Hematopoietic multipotent progenitor cell treated with erythropoietin and hydrocortisone succinate and interleukin-3 and kit ligand, for 8 days (in vitro differentiated cells): ENCODE measurements at regions not wholly inside any gene's neighbourhood (a gene's known extent, or its start where the extent isn't known, plus 50 kb on each side); places are given as distances from the start of the nearest gene placed in this dataset.
"Not testable (repeated sequence)": the region's sequence is repeated elsewhere in the genome, so short reads cannot be mapped to it uniquely, and the experiment has no call there.

Source experiments
- DNase-seq: peaks from one replicate; pipeline ENCODE4 v3.0.0-alpha.2; 2015

- DNase-seq: no peak
Measured at GRCh38 chr10:32217216-32217615, 129.7 kb downstream of the EPC1 start.

GRCh38 chr10:32213838-32214237 is 133.1 kb downstream of the EPC1 start:
- not testable (repeated sequence) for DNase-seq

- no peak for DNase-seq
Measured at GRCh38 chr10:32211046-32211363, 136.0 kb downstream of the EPC1 start.

- peak; percentile 55 for DNase-seq
Measured at GRCh38 chr10:32210306-32211045, 136.5 kb downstream of the EPC1 start.

GRCh38 chr10:32208005-32208404 is 139.0 kb downstream of the EPC1 start:
- not testable (repeated sequence) for DNase-seq

GRCh38 chr10:32207544-32207943 is 139.4 kb downstream of the EPC1 start:
- peak; percentile 60 for DNase-seq

GRCh38 chr10:32205670-32206069 is 141.3 kb downstream of the EPC1 start:
- no peak for DNase-seq

GRCh38 chr10:32204606-32205005 is 142.4 kb downstream of the EPC1 start:
- no peak for DNase-seq

- DNase-seq: no peak
Measured at GRCh38 chr10:32199714-32200394, 143.6 kb upstream of the KIF5B start.

- DNase-seq: no peak
Measured at GRCh38 chr10:32197423-32197822, 141.2 kb upstream of the KIF5B start.

GRCh38 chr10:32190890-32191491 is 134.8 kb upstream of the KIF5B start:
- DNase-seq: peak; percentile 57

GRCh38 chr10:32189400-32190084 is 133.3 kb upstream of the KIF5B start:
- peak; percentile 45 for DNase-seq

GRCh38 chr10:32188601-32189000 is 132.4 kb upstream of the KIF5B start:
- DNase-seq: not testable (repeated sequence)

GRCh38 chr10:32187686-32188085 is 131.5 kb upstream of the KIF5B start:
- no peak for DNase-seq

- not testable (repeated sequence) for DNase-seq
Measured at GRCh38 chr10:32183652-32184051, 127.4 kb upstream of the KIF5B start.

GRCh38 chr10:32182476-32182875 is 126.3 kb upstream of the KIF5B start:
- DNase-seq: no peak

GRCh38 chr10:32180390-32181280 is 124.4 kb upstream of the KIF5B start:
- no peak for DNase-seq

- DNase-seq: no peak
Measured at GRCh38 chr10:32179836-32180235, 123.6 kb upstream of the KIF5B start.

- not testable (repeated sequence) for DNase-seq
Measured at GRCh38 chr10:32177594-32177993, 121.4 kb upstream of the KIF5B start.

GRCh38 chr10:32175629-32176028 is 119.4 kb upstream of the KIF5B start:
- no peak for DNase-seq

GRCh38 chr10:32174349-32174893 is 118.2 kb upstream of the KIF5B start:
- no peak for DNase-seq

GRCh38 chr10:32171204-32171603 is 115.0 kb upstream of the KIF5B start:
- no peak for DNase-seq
